Fibroblast of the aortic adventitia (primary cell): ENCODE measurements at regions not wholly inside any gene's neighbourhood (a gene's known extent, or its start where the extent isn't known, plus 50 kb on each side); places are given as distances from the start of the nearest gene placed in this dataset.

Experiments
- DNase-seq: peaks from one replicate; pipeline ENCODE4 v3.0.0-alpha.2; 2010; ENCODE audit warnings: low read depth
- H3K4me3 ChIP-seq: 2 replicates; pipeline ENCODE4 v1.5.1; 2011; ENCODE audit warnings: low read depth, mild to moderate bottlenecking, control low read depth, low read length, moderate library complexity
- TF ChIP-seq, protein P1 (sequence below): IDR thresholded peaks from 2 replicates; pipeline ENCODE4 v1.5.1; 2011; ENCODE audit warnings: mild to moderate bottlenecking, low read length, control low read depth, inconsistent platforms; ENCODE audit not compliant: insufficient read depth

DNA sequence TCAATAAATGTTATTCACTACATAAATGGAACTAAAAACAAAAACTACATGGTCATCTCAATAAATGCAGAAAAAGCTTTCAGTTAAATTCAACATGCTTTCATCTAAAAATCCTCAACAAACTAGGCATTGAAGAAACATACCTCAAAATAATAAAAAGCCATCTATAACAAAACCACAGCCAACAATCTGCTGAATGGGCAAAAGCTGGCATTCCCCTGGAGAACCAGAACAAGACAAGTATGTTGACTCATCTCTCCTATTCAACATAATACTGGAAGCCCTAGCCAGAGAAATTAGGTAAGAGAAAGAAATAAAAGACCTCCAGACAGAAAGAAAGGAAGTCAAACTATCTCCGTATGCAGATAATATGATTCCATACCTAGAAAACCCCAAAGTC, 759.9 kb downstream of the EPHA3 start:
- TF ChIP-seq, protein P1, sequence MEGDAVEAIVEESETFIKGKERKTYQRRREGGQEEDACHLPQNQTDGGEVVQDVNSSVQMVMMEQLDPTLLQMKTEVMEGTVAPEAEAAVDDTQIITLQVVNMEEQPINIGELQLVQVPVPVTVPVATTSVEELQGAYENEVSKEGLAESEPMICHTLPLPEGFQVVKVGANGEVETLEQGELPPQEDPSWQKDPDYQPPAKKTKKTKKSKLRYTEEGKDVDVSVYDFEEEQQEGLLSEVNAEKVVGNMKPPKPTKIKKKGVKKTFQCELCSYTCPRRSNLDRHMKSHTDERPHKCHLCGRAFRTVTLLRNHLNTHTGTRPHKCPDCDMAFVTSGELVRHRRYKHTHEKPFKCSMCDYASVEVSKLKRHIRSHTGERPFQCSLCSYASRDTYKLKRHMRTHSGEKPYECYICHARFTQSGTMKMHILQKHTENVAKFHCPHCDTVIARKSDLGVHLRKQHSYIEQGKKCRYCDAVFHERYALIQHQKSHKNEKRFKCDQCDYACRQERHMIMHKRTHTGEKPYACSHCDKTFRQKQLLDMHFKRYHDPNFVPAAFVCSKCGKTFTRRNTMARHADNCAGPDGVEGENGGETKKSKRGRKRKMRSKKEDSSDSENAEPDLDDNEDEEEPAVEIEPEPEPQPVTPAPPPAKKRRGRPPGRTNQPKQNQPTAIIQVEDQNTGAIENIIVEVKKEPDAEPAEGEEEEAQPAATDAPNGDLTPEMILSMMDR, result no peak
- DNase-seq, result no peak

DNA sequence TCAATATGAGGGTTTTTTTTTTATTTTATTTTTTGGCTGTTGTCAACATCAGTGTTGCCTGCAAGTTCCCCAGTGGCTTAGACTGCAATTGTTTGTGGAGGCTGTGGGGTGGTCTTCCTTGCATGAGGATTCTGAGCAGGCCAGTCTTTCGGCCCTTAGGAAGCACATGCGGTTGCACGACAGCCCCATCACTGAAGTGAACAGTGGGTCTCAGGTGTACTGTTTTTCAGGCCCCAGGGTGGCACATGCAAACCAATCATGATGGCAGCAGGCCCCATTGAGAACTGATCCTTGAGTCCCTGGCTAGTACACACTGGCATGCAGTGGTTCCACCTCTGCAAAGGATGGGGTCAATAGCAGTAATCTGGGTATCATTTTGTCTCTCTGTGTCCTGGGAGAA, 768.7 kb downstream of the EPHA3 start:
- no peak overlapping the region for H3K4me3 ChIP-seq
- TF ChIP-seq, protein P1, result no peak
- no peak for DNase-seq

More for the DNA sequence above, 759.9 kb downstream of the EPHA3 start:
- no peak overlapping the region for H3K4me3 ChIP-seq

DNA sequence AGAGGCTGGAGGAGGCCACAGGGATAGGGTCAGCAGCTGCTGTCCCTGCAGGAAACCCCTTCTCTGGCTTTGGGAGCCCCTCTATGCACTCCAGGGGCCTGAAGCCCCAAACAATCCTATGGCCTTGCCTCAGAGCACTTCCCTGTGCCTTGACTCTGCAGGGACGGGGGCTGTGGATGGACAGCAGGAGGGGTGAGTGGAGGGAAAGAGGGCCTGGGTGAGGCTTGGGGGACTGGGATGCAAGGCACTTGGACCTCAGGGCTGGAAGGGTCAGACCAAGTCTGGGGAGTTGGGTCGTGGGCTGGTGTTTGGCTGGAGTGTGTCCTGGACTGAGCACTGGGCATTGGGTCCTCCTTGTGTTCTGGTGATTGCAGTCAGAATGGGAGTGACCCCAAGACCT, 769.8 kb downstream of the EPHA3 start:
- H3K4me3 ChIP-seq, result no peak overlapping the region
- TF ChIP-seq, protein P1, result no peak
- DNase-seq, result no peak

DNA sequence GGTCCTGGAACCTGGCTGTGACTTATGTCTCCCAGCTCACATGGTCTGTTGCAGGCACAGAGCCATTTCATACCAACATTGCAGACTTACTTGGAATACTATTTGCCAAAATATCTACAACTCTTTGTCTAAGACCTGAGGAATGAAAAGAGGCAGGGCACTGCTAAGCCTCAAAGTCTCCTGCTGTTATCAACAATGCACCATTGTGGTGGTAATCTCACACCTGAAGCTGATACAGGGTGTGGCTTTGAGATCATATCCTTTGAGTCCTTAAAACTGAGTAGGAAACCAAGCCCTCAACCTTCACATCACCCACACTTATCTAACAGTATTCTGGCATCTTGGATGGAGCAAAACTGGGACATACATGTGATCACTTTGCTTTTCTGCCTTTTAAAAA, 782.0 kb downstream of the EPHA3 start:
- TF ChIP-seq, protein P1, result no peak
- DNase-seq, result no peak
- no peak overlapping the region for H3K4me3 ChIP-seq

DNA sequence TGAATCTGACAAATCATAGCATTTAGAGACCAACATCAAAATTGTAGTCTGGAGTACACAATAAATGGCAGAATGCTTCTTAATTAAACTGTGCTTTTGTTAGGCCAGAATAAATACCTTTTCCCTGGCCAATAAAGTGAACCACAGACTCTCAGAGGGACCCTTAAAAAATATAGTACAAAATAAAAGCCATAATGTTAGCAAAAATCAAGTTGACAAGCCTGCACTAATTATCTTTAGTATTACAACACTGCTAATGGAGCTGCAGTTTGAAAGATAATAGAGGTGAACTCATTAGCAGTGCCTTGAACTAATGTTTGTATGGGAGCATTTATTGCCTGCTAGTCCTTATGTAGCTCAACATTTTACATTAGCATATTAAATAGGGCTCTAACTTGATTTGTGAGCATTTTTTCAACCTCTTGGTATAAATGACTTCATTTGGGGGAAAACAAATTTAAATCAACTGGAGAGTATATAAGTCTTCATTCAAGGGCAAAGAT, 801.3 kb downstream of the EPHA3 start:
- TF ChIP-seq, protein P1, result no peak
- DNase-seq, result no peak
- no peak overlapping the region for H3K4me3 ChIP-seq

DNA sequence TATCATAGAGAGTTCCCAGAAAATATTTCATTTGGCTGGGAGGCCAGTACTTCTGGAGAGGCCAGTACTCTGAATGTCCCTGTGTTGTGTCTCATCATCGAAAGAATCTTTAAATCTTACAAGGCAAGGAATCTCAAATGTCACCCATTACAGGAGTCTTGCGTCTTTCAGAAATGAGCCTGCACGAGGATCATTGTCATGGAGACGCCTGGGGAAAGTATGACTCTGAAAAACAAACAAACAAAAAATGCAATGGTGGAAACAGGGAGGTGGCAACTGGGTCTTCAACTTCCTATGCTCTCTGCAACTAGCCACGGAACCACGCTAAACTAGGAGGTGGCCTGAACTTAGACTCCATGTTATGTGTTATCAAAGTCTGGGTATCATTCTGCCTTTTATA, 804.6 kb downstream of the EPHA3 start:
- H3K4me3 ChIP-seq, result no peak overlapping the region
- TF ChIP-seq, protein P1, result no peak
- no peak for DNase-seq

DNA sequence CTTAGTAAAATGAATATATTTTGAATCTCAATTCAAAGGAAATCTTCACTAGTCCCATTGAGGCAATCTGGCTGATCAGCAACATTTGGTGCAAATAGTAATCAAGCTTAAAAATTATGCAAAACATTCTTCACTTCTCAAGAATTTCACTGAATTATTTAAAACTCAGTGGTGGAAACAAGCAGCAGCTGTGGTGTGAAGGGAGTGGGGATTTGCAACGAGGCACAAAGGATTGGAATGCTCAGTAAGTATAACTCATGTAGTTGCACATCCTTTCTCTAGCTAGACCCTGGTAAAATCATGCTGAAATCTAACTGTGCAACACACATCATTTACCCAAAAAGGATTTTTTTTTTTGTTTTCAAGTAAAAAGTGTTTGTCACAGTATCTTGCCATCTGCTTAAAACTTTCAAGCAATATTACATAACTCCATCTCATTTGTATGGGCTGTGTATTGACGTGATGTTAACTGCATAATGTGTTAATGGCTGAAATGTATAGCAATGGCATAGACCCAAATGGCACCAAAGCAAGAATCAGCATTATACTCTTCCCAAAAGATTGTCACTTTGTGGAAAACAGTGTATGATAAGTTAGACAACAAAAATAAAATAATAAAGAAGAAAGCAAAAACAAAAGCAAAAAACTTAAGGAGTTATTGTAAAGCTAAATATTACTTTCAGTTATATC, 816.6 kb downstream of the EPHA3 start:
- H3K4me3 ChIP-seq, result no peak overlapping the region
- no peak for DNase-seq
- TF ChIP-seq, protein P1, result no peak
